ENCODE measurements at regions not wholly inside any gene's neighbourhood (a gene's known extent, or its start where the extent isn't known, plus 50 kb on each side); places are given as distances from the start of the nearest gene placed in this dataset.

- TF ChIP-seq CTCF (IDR thresholded peaks at IDR 0.05; ENCODE audit: insufficient read depth, low read length) (no peak), POLR2AphosphoS5 (IDR thresholded peaks at IDR 0.05; ENCODE audit: low read depth) (no peak), REST (IDR thresholded peaks at IDR 0.05; ENCODE audit: insufficient replicate concordance, low read depth) (no peak), GABPA (IDR thresholded peaks at IDR 0.05; ENCODE audit: low read depth) (no peak), SPI1 (IDR thresholded peaks at IDR 0.05; ENCODE audit: borderline replicate concordance, low read depth) (no peak)
Observed at GRCh38 chr16:52022980-52023379, 524.0 kb downstream of the TOX3 start.

Data from HL-60 (cell line).